ENCODE measurements at regions not wholly inside any gene's neighbourhood (a gene's known extent, or its start where the extent isn't known, plus 50 kb on each side); places are given as distances from the start of the nearest gene placed in this dataset.

DNA sequence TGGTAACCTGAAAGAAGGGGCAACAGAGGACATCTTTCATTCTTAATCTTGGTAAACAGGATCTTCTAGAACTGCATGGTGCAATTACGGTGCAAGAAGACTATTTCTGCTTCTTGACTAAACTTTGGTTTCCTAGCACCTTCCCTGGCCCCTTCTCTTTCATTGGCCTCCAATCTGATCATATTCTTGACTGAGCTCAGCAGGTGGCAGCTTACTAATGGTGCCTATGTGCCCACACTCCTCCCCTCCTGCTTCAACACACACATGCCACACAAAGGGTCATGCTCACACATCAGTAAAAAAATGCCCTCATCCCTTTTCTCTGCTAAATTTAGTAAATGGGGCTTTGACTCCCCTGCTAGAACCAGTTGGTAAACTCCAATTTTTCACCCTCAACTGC lies 400.5 kb upstream of the MAOA start:
- TF ChIP-seq POLR2A (IDR thresholded peaks at IDR 0.05; ENCODE audit: low read length) (no peak), GATA1 (IDR thresholded peaks at IDR 0.05; ENCODE audit: low read depth, low read length) (no peak)

Measured in erythroblast (primary cell).